Keratinocyte (primary cell): ENCODE measurements at regions not wholly inside any gene's neighbourhood (a gene's known extent, or its start where the extent isn't known, plus 50 kb on each side); places are given as distances from the start of the nearest gene placed in this dataset.

Experiments
- DNase-seq: peaks from one replicate; pipeline ENCODE4 v3.0.0-alpha.2; 2011; ENCODE audit warnings: low read depth, missing footprints, low spot score
- FAIRE-seq: peaks from 2 replicates; lab custom pipeline; 2011; peaks lifted over from hg19 to GRCh38; lab: Jason Lieb, UNC
- H2AFZ ChIP-seq: 2 replicates; pipeline ENCODE4 v1.6.0; 2012; ENCODE audit warnings: low read length, control low read depth, inconsistent platforms; ENCODE audit not compliant: control insufficient read depth
- H3K27ac ChIP-seq: 2 replicates; pipeline ENCODE4 v1.5.1; 2011; ENCODE audit warnings: low read length; ENCODE audit not compliant: control insufficient read depth, insufficient read depth
- H3K27me3 ChIP-seq: 3 replicates; pipeline ENCODE4 v1.6.0; 2011; ENCODE audit warnings: low read length; ENCODE audit not compliant: control insufficient read depth, insufficient read depth; ENCODE audit errors: extremely low read depth
- H3K36me3 ChIP-seq, 2 experiments: 2 replicates in 1 of 2; 3 replicates in 1 of 2; pipeline ENCODE4 v1.5.1; 2011; ENCODE audit warnings: low read length in 2 of 2, mild to moderate bottlenecking in 1 of 2; ENCODE audit not compliant: control insufficient read depth in 2 of 2, insufficient read depth in 2 of 2; ENCODE audit errors: extremely low read depth in 1 of 2
- H3K4me1 ChIP-seq: 3 replicates; pipeline ENCODE4 v1.5.1; 2011; ENCODE audit warnings: low read length; ENCODE audit not compliant: control insufficient read depth, insufficient read depth; ENCODE audit errors: extremely low read depth
- H3K4me2 ChIP-seq: 3 replicates; pipeline ENCODE4 v1.6.0; 2011; ENCODE audit warnings: low read depth, low read length; ENCODE audit not compliant: control insufficient read depth, insufficient read depth; ENCODE audit errors: extremely low read depth
- H3K4me3 ChIP-seq, 3 experiments: fragments of 200-600 bp in 1 of 3; sonication (generic) in 1 of 3; 2 replicates in 2 of 3; 3 replicates in 1 of 3; pipeline ENCODE4 v1.5.1; 2011 to 2016; ENCODE audit warnings: low read length in 3 of 3, mild to moderate bottlenecking in 3 of 3, control low read depth in 2 of 3, inconsistent platforms in 1 of 3, low read depth in 1 of 3, mixed read lengths in 1 of 3, mixed run types in 1 of 3, moderate library complexity in 1 of 3; ENCODE audit not compliant: control insufficient read depth in 2 of 3, insufficient read depth in 2 of 3; ENCODE audit errors: extremely low read depth in 1 of 3
- H3K79me2 ChIP-seq: 2 replicates; pipeline ENCODE4 v1.6.0; 2012; ENCODE audit warnings: low read length; ENCODE audit not compliant: control insufficient read depth, insufficient read depth
- H3K9ac ChIP-seq: 3 replicates; pipeline ENCODE4 v1.6.0; 2011; ENCODE audit warnings: low read length; ENCODE audit not compliant: control insufficient read depth, insufficient read depth; ENCODE audit errors: extremely low read depth
- H3K9me1 ChIP-seq: 3 replicates; pipeline ENCODE4 v1.6.0; 2011; ENCODE audit warnings: low read length; ENCODE audit not compliant: control insufficient read depth, insufficient read depth; ENCODE audit errors: extremely low read depth
- H3K9me3 ChIP-seq: 2 replicates; pipeline ENCODE4 v1.5.1; 2012; ENCODE audit warnings: low read depth, low read length; ENCODE audit not compliant: control insufficient read depth
- H4K20me1 ChIP-seq: 3 replicates; pipeline ENCODE4 v1.6.0; 2011; ENCODE audit warnings: low read length; ENCODE audit not compliant: control insufficient read depth, insufficient read depth; ENCODE audit errors: extremely low read depth
- EZH2 ChIP-seq: IDR thresholded peaks from one replicate; pipeline ENCODE4 v1.6.1; 2012; ENCODE audit warnings: inconsistent platforms, mild to moderate bottlenecking, low read length, moderate library complexity
- dilution Hi-C: fragments of 300-500 bp; cut with MboI; formaldehyde crosslinking; loops from one replicate; pipeline ENCODE4 v1.7.0; 2020; ENCODE audit warnings: low sequenced_read_pairs; ENCODE audit not compliant: extremely low pct_ligation_motif_present
- TF ChIP-seq, protein P1 (sequence below), 3 experiments: IDR thresholded peaks in 1 of 3; conservative IDR thresholded peaks in 1 of 3; optimal IDR thresholded peaks in 1 of 3; 2 replicates in 2 of 3; 3 replicates in 1 of 3; pipeline versions ENCODE3 to v1.5.1; 2011; ENCODE audit warnings: low read length in 3 of 3, mild to moderate bottlenecking in 3 of 3, moderate library complexity in 2 of 3, control low read depth in 1 of 3, inconsistent platforms in 1 of 3; ENCODE audit not compliant: insufficient read depth in 2 of 3; ENCODE audit errors: extremely low read depth in 1 of 3

DNA sequence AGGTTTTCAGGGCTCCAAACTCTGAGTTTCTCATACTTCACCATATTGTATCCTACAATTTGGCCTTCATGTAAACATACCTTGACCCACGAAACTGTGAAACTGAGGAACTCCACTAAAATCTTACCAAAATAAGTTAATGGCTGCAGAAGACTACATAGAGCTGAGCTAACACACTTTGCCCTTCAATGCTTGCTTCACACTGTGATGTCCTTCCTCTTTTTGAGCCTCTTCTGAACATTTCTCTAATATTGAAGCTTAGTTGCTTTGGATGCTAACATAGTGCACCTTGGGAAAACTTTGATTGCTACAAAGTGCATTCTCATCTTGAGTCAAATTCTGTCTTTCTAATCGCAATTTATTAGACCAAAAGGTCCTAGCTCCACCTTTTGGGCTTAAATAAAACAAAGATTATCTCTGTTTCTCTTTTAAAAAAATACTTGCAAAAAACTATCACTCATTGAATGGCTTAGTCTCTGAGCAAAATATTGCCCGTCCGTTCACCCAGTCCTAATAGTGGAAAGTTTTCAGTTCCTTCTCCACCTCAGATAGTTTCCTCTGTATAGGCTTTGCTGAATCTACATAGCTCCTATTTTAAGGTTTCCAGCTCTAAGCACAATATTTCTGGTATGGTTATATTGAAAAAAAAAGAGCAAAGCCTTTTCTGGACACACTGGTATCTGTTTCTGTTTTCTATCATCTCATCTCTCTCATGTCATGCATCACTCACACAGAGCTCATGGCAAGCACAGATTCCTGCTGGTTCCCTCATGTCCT is 494.6 kb downstream of the RFPL4B start:
- dilution Hi-C loops, result no loop called here
- no peak overlapping the region for H3K27ac ChIP-seq
- no peaks in the 10 kb centered on the region for H3K79me2 ChIP-seq
- no peaks in the 10 kb centered on the region for H3K27me3 ChIP-seq
- H3K36me3 ChIP-seq, result no peaks in the 10 kb centered on the region
- no peaks in the 10 kb centered on the region for H3K4me1 ChIP-seq
- TF ChIP-seq EZH2, result no peak
- TF ChIP-seq, protein P1, sequence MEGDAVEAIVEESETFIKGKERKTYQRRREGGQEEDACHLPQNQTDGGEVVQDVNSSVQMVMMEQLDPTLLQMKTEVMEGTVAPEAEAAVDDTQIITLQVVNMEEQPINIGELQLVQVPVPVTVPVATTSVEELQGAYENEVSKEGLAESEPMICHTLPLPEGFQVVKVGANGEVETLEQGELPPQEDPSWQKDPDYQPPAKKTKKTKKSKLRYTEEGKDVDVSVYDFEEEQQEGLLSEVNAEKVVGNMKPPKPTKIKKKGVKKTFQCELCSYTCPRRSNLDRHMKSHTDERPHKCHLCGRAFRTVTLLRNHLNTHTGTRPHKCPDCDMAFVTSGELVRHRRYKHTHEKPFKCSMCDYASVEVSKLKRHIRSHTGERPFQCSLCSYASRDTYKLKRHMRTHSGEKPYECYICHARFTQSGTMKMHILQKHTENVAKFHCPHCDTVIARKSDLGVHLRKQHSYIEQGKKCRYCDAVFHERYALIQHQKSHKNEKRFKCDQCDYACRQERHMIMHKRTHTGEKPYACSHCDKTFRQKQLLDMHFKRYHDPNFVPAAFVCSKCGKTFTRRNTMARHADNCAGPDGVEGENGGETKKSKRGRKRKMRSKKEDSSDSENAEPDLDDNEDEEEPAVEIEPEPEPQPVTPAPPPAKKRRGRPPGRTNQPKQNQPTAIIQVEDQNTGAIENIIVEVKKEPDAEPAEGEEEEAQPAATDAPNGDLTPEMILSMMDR (optimal IDR thresholded peaks at IDR 0.05 in 1 of 3, IDR thresholded peaks at IDR 0.05 in 1 of 3, conservative IDR thresholded peaks at IDR 0.05 in 1 of 3; ENCODE audit: extremely low read depth in 1 of 3, insufficient read depth in 2 of 3, low read length in 3 of 3), result no peak
- H3K9ac ChIP-seq, result no peak overlapping the region
- H2AFZ ChIP-seq, result no peak overlapping the region
- no peak overlapping the region for H3K4me3 ChIP-seq
- no peaks in the 10 kb centered on the region for H4K20me1 ChIP-seq
- H3K9me3 ChIP-seq, result no peaks in the 10 kb centered on the region
- H3K9me1 ChIP-seq, result no peaks in the 10 kb centered on the region
- DNase-seq (no peak), FAIRE-seq (no peak)
- no peak overlapping the region for H3K4me2 ChIP-seq

DNA sequence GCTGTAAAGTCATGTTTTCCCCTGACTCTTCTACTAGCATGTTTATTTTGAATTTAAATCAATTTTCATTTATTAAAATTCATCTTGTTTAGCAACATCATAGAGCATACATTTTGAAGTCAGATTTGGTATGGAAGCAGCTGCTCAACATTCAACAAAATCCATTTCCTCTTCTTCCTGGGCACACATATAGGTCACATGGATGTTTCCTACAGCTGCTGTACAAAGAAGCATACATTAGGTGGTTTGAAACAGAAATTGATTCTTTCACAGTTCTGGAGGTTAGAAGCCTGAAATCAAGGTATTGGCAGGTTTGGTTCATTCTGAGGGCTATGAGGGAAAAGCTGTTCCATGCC is 495.2 kb downstream of the RFPL4B start:
- H3K4me2 ChIP-seq, result no peak overlapping the region
- H3K27ac ChIP-seq, result no peak overlapping the region
- FAIRE-seq, result no peak
- dilution Hi-C loops, result no loop called here
- H3K4me1 ChIP-seq, result no peaks in the 10 kb centered on the region
- H3K36me3 ChIP-seq, result no peaks in the 10 kb centered on the region
- no peaks in the 10 kb centered on the region for H3K79me2 ChIP-seq
- H3K9me1 ChIP-seq, result no peaks in the 10 kb centered on the region
- no peaks in the 10 kb centered on the region for H3K27me3 ChIP-seq
- DNase-seq, result no peak
- H2AFZ ChIP-seq, result no peak overlapping the region
- H3K4me3 ChIP-seq, result no peak overlapping the region
- no peak overlapping the region for H3K9ac ChIP-seq
- H3K9me3 ChIP-seq, result no peaks in the 10 kb centered on the region
- no peaks in the 10 kb centered on the region for H4K20me1 ChIP-seq
- TF ChIP-seq, protein P1 (optimal IDR thresholded peaks at IDR 0.05 in 1 of 3, IDR thresholded peaks at IDR 0.05 in 1 of 3, conservative IDR thresholded peaks at IDR 0.05 in 1 of 3; ENCODE audit: extremely low read depth in 1 of 3, insufficient read depth in 2 of 3, low read length in 3 of 3), result no peak
- no peak for TF ChIP-seq EZH2
